ENCODE measurements at regions not wholly inside any gene's neighbourhood (a gene's known extent, or its start where the extent isn't known, plus 50 kb on each side); places are given as distances from the start of the nearest gene placed in this dataset.

DNA sequence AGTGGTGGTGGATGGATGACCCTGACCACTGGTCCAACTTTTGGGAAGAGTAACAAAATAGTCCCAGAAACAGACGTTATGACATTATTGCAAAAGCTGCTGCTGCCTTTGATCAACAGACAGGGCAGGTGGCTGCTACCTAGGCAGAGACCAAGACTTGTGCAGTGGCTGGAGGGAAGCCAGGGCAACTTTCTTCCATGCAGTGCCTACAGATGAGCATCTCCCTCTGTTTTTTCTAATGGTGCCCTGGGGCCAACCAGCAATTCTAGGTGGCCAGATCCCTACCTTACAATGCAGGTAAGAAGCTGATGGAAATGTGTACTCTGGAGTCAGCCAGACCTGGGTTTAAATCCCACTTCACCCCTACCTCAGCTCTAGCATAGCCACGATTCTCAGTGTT, 283.1 kb upstream of the POU3F1 start:
- Histone ChIP-seq H3K4me2 (no peak overlapping the region), H3K9ac (no peak overlapping the region), H3K4me1 (no peaks in the 10 kb centered on the region), H4K20me1 (no peaks in the 10 kb centered on the region), H3K36me3 (no peaks in the 10 kb centered on the region), H3K27ac (no peak overlapping the region), H3K27me3 (no peaks in the 10 kb centered on the region), H3K4me3 (no peak overlapping the region), H3K9me3 (no peaks in the 10 kb centered on the region)
- TF ChIP-seq Cebpa-rat (IDR thresholded peaks at IDR 0.05), result no peak

DNA sequence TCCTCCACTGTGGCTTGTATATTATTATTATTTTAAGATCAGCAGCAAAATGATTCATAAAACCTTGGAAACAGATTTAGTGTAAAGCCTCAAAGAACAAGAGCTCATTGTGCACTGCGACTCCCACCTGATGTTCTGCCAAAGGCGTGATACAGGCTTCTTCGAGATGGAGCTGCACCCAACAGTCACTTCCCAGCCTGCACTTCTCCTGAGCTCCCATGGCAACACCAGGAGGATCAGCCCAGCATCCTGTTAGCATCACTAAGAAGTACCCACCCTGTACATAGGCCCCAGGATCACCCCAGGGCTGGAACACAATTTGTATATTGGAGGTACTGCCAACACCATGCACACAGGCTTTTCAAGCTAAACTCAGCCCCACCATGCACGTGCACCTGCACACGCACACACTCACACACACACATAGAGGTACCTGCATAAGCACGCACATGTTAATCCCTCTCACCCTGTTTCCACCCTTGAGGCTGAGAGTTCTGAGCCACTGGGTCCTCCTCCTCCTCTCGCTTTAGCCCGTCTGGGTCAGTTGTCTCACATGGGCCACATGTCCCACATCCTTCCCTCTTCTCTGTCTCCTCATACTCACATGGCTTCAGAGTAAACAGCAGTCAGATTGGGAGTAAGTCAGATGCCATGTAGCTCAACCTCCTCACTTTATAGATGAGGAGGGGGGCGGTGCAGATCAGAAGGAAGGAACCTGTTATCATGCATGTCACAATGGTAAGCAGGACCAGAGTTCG, 281.9 kb upstream of the POU3F1 start:
- Histone ChIP-seq H3K9ac (no peak overlapping the region), H3K27me3 (no peaks in the 10 kb centered on the region), H3K4me3 (no peak overlapping the region), H3K36me3 (no peaks in the 10 kb centered on the region), H3K4me1 (no peaks in the 10 kb centered on the region), H4K20me1 (no peaks in the 10 kb centered on the region), H3K9me3 (no peaks in the 10 kb centered on the region), H3K4me2 (no peak overlapping the region), H3K27ac (no peak overlapping the region)
- no peak for TF ChIP-seq Cebpa-rat (IDR thresholded peaks at IDR 0.05)

DNA sequence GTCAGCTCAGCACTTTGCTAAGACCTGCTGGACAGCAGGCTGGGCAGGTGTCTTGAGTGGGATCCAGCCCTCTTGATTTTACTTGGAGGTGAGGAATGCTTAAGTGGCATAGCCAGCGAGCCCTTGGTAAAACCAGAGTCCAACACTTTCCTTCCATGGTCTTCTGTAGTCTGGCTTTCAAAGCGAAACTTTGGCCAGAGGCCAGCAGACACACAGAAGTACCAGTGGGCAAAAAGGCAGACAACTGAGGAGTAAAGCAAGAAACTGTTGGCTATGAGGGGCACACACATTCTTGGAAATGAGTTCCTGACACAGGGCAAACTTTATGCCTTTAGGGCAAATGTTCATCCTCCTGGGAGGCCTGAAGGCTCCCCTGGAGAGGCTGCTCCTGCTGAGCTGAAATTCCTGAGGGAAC, 281.0 kb upstream of the POU3F1 start:
- no peaks in the 10 kb centered on the region for H3K4me1 ChIP-seq
- no peaks in the 10 kb centered on the region for H3K9me3 ChIP-seq
- no peak for TF ChIP-seq Cebpa-rat (IDR thresholded peaks at IDR 0.05)
- H3K36me3 ChIP-seq, result no peaks in the 10 kb centered on the region
- H3K4me3 ChIP-seq, result no peak overlapping the region
- H3K9ac ChIP-seq, result no peak overlapping the region
- H3K27me3 ChIP-seq, result no peaks in the 10 kb centered on the region
- H4K20me1 ChIP-seq, result no peaks in the 10 kb centered on the region
- no peak overlapping the region for H3K27ac ChIP-seq
- H3K4me2 ChIP-seq, result no peak overlapping the region

DNA sequence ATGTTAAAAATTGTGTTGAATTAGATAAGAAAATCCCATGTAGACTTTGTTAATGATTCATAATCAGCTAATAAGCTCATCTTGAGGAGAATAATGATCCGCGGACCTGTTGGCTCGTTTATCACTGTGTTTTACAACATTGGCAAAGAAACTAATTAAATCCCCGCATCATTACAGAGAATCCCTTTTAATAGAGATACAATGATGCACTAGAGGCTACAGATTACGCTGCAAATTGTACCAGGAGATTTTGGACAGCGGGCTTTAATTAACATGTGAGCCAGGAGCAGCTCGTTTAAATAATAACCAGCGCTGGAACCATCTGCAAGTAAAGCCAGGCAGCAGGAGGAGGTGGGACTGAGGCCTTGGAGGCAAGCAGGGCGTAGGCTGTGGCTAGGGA, 280.3 kb upstream of the POU3F1 start:
- H4K20me1 ChIP-seq, result no peaks in the 10 kb centered on the region
- no peaks in the 10 kb centered on the region for H3K27me3 ChIP-seq
- H3K4me1 ChIP-seq, result no peaks in the 10 kb centered on the region
- H3K36me3 ChIP-seq, result no peaks in the 10 kb centered on the region
- H3K9ac ChIP-seq, result no peak overlapping the region
- TF ChIP-seq Cebpa-rat (IDR thresholded peaks at IDR 0.05), result no peak
- no peak overlapping the region for H3K4me2 ChIP-seq
- H3K4me3 ChIP-seq, result no peak overlapping the region
- no peaks in the 10 kb centered on the region for H3K9me3 ChIP-seq
- no peak overlapping the region for H3K27ac ChIP-seq

DNA sequence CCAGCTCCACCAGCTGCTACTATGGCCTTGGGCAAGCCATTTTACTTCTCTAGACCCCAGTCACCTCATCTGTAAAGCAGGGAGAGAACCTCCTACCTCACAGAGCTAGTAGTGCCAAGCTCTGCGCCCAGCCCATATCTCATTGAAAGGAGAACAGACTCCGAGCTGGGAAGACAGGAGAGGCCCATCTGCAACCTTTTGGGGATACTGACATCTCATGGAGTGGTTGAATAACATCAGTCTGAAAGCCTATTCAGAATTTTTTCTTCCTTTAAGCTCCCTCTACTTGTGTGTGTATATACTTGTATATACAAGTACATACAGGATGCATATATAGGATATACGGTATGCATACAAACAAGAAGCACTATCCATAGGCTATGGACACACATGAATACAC, 279.5 kb upstream of the POU3F1 start:
- no peak overlapping the region for H3K4me3 ChIP-seq
- H4K20me1 ChIP-seq, result no peaks in the 10 kb centered on the region
- H3K4me2 ChIP-seq, result no peak overlapping the region
- no peaks in the 10 kb centered on the region for H3K4me1 ChIP-seq
- H3K27ac ChIP-seq, result no peak overlapping the region
- no peaks in the 10 kb centered on the region for H3K36me3 ChIP-seq
- no peaks in the 10 kb centered on the region for H3K9me3 ChIP-seq
- no peaks in the 10 kb centered on the region for H3K27me3 ChIP-seq
- no peak overlapping the region for H3K9ac ChIP-seq
- no peak for TF ChIP-seq Cebpa-rat (IDR thresholded peaks at IDR 0.05)

DNA sequence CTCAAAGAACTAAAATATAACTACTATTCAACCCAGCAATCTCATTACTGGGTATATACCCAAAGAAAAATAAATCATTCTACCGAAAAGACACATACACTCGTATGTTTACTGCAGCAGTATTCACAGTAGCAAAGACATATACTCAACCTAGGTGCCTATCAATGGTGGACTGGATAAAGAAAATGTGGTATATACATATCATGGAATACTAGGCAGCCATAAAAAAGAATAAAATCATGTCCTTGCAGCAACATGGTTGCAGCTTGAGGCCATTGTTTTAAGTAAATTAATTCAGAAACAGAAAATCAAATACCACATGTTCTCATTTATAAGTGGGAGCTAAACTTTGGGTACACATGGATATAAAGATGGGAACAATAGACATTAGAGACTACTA, 266.2 kb upstream of the POU3F1 start:
- Histone ChIP-seq H3K4me2 (no peak overlapping the region), H3K4me1 (no peaks in the 10 kb centered on the region), H3K9ac (no peak overlapping the region), H4K20me1 (no peaks in the 10 kb centered on the region), H3K9me3 (peaks cover 7% of the 10 kb centered on the region; the same call in 1 of the 2 replicates), H3K27ac (no peak overlapping the region), H3K27me3 (no peaks in the 10 kb centered on the region), H3K4me3 (no peak overlapping the region), H3K36me3 (no peaks in the 10 kb centered on the region)
- no peak for TF ChIP-seq Cebpa-rat (IDR thresholded peaks at IDR 0.05)

DNA sequence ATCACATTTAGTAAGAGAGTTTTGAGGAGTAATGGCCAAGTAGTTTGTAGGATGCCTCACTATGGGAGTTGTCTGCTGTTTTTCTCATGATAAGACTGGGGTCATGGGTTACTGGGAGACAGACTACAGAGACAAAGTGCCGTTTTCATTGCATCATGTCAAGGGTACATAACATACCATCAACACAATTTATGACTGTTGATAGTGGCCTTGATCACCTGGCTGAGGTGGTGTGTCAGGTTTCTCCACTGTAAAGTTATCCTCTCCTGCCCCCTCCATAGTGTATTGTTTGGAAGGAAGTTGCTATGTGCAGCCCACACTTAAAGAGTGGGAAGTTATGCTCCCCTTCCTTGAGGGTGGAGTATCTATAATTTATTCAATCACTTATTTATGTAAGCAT, 263.5 kb upstream of the POU3F1 start:
- H3K4me2 ChIP-seq, result no peak overlapping the region
- no peak overlapping the region for H3K4me3 ChIP-seq
- H3K9me3 ChIP-seq, result peaks cover 7% of the 10 kb centered on the region; the same call in 1 of the 2 replicates
- no peaks in the 10 kb centered on the region for H4K20me1 ChIP-seq
- H3K27ac ChIP-seq, result no peak overlapping the region
- no peaks in the 10 kb centered on the region for H3K36me3 ChIP-seq
- TF ChIP-seq Cebpa-rat (IDR thresholded peaks at IDR 0.05), result no peak
- no peaks in the 10 kb centered on the region for H3K27me3 ChIP-seq
- no peak overlapping the region for H3K9ac ChIP-seq
- no peaks in the 10 kb centered on the region for H3K4me1 ChIP-seq

DNA sequence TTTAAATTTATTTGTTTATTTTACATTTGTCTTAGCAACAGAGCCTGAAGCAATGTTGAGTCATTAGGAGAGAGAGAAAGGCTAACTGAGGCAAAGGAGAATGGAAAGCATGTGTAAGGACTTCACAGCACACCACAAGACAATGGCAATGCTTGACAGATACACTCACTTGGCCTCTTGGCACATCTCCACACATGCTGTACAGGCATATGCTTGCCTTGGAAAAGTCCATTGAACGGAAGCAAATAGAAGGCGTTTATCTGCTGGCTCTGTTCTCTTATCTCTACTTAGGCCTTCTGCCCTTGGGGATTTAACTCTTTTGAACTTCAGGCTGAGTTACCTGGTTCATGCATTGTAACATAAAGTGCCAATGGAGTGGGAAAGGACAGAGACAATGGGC, 262.2 kb upstream of the POU3F1 start:
- TF ChIP-seq Cebpa-rat (IDR thresholded peaks at IDR 0.05), result no peak
- no peaks in the 10 kb centered on the region for H3K36me3 ChIP-seq

DNA sequence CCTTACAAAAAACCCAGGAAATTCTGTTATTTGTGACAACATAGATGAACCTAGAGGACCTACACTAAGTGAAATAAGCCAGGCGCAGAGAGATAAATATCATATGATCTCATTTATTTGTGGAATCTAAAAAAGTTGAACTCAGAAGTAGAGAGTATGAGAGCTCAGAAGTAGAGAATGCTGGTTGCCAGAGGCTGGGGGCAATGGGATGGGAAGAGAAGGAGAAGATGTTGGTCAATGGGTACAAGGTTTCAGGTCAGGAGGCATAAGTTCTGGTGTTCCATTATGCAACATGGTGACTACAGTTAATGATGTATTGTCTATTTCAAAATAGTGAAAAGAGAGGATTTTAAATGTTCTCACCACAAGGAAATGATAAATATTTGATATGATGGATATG, 259.1 kb upstream of the POU3F1 start:
- no peak overlapping the region for H3K4me3 ChIP-seq
- no peak overlapping the region for H3K27ac ChIP-seq
- H3K4me2 ChIP-seq, result no peak overlapping the region
- no peak for TF ChIP-seq Cebpa-rat (IDR thresholded peaks at IDR 0.05)
- H3K9ac ChIP-seq, result no peak overlapping the region
- no peaks in the 10 kb centered on the region for H4K20me1 ChIP-seq
- peaks cover 5% of the 10 kb centered on the region for H3K4me1 ChIP-seq
- no peaks in the 10 kb centered on the region for H3K36me3 ChIP-seq
- no peaks in the 10 kb centered on the region for H3K9me3 ChIP-seq
- no peaks in the 10 kb centered on the region for H3K27me3 ChIP-seq

More for the DNA sequence above, 262.2 kb upstream of the POU3F1 start:
- Histone ChIP-seq H3K9me3 (peaks cover 7% of the 10 kb centered on the region; the same call in 1 of the 2 replicates), H3K9ac (no peak overlapping the region), H3K4me3 (no peak overlapping the region), H4K20me1 (no peaks in the 10 kb centered on the region), H3K27me3 (no peaks in the 10 kb centered on the region), H3K4me1 (no peaks in the 10 kb centered on the region), H3K27ac (no peak overlapping the region), H3K4me2 (no peak overlapping the region)

DNA sequence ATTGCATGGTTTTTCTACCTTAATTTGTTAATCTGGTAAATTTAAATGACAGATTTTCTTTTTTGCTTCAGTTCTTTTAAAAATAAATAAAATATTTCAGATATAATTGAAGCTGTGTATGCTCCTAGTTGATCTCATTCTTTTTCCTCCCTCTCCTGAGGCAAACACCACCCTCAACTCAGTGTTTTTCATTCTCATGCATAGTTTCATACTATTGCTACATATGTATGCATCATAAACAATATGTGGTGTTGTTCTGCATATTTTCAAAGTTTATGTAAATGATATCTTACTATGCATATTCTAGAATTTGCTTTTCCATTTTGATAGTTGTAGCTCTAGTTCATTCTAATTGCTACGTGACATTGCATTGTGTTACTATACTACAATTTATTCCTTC, 257.2 kb upstream of the POU3F1 start:
- Histone ChIP-seq H3K27ac (no peak overlapping the region), H3K4me3 (no peak overlapping the region), H3K36me3 (no peaks in the 10 kb centered on the region), H3K9me3 (no peaks in the 10 kb centered on the region), H3K4me1 (peaks cover 16% of the 10 kb centered on the region), H3K4me2 (no peak overlapping the region), H3K27me3 (no peaks in the 10 kb centered on the region), H4K20me1 (no peaks in the 10 kb centered on the region), H3K9ac (no peak overlapping the region)
- TF ChIP-seq Cebpa-rat (IDR thresholded peaks at IDR 0.05), result no peak

DNA sequence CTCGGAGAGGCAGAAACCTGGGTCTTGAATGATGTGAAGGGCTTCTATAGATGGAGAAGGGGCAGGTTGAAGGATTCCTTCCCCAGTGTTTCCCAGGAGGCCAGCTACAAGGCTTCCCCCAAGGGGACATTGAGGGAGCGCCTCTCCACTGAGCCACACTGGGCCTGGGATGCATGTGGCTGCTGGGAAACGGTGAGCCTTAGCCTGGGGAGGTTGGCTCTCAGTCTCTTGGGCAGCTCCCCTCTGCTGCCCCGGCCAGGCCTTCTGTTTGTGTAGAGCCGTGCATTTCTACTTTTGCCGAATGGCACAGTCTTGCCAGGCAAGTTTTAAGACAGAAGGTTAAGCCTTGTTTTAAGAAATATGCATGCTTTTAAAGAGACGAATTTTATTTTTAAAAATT, 254.4 kb upstream of the POU3F1 start:
- no peak for TF ChIP-seq Cebpa-rat (IDR thresholded peaks at IDR 0.05)
- H3K27me3 ChIP-seq, result no peaks in the 10 kb centered on the region
- H3K4me2 ChIP-seq, result no peak overlapping the region; the same call in 1 of the 2 replicates
- H4K20me1 ChIP-seq, result no peaks in the 10 kb centered on the region
- no peak overlapping the region for H3K4me3 ChIP-seq
- H3K9ac ChIP-seq, result no peak overlapping the region
- H3K27ac ChIP-seq, result no peak overlapping the region
- no peaks in the 10 kb centered on the region for H3K9me3 ChIP-seq
- no peaks in the 10 kb centered on the region for H3K36me3 ChIP-seq
- peaks cover 30% of the 10 kb centered on the region for H3K4me1 ChIP-seq

All from BLaER1 (cell line).